ENCODE measurements at regions not wholly inside any gene's neighbourhood (a gene's known extent, or its start where the extent isn't known, plus 50 kb on each side); places are given as distances from the start of the nearest gene placed in this dataset.

DNA sequence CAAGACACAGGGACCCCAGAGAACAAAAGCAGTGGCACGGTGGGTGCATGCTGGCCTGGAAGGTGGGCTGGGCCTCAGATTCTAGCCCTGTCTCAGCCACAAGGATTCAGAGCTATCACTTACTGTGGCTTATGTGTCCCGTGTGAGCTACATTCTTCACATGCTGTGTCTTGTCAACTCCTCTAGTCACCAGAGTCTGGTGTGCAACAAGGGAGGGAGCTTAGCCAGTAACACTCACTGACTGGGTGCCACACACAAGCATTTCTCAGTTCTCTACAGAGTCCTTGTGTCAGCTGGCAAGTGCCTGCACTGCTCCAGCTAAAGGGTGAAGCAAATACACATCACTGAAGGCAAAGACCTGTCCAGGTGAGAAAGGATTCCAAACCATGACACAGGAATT lies 186.9 kb upstream of the CDYL start:
- Histone ChIP-seq H3K27me3 (replicated peaks; ENCODE audit: insufficient read depth) (no peaks in the 10 kb centered on the region), H4K20me1 (ENCODE audit: insufficient read depth) (no peaks in the 10 kb centered on the region)

DNA sequence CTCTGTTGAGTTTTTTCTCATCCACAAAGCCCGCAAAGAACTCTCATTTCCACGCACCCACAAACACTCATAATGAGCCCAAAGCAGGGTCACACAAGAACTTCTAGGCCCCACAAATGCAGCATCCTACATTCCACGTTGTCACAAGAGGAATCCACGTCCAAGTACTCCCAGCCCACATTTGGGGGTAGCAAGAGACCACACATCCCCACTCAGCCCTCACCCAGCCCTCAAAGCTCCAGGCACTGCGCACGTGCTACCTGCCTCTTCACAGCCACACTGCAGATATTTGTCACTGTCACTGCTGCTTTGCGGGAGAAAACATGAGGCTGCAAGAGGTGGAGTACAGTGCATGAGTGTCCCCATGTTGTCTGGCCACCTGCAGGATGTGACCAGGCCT lies 187.6 kb upstream of the CDYL start:
- Histone ChIP-seq H3K4me3 (no peak overlapping the region), H4K20me1 (ENCODE audit: insufficient read depth) (no peaks in the 10 kb centered on the region), H2AFZ (no peak overlapping the region), H3K4me1 (ENCODE audit: insufficient read depth) (peaks cover 13% of the 10 kb centered on the region), H3K36me3 (ENCODE audit: low read depth) (no peaks in the 10 kb centered on the region), H3K79me2 (ENCODE audit: insufficient read depth) (no peaks in the 10 kb centered on the region), H3K9me3 (ENCODE audit: low read depth) (no peaks in the 10 kb centered on the region), H3K4me2 (ENCODE audit: unreplicated experiment) (no peak overlapping the region), H3K27me3 (replicated peaks; ENCODE audit: insufficient read depth) (no peaks in the 10 kb centered on the region), H3F3A (ENCODE audit: insufficient read depth) (peaks cover 13% of the 10 kb centered on the region), H3K27ac (no peak overlapping the region), H3K9ac (no peak overlapping the region), H3K9me2 (ENCODE audit: insufficient read depth) (no peaks in the 10 kb centered on the region)
- TF ChIP-seq EZH2phosphoT487 (IDR thresholded peaks at IDR 0.05; ENCODE audit: insufficient read depth, low read depth), result no peak
- 85 to 90% methylated on average over 7 of the region's 7 CpGs for WGBS, 2 experiments (ENCODE audit: low coverage in 1 of 2, low lambda C conversion rate in 2 of 2, missing lambda C conversion rate in 2 of 2)
- DNase-seq, result no peak
- in situ Hi-C loops (cut with MboI), result no loop called here

More for the DNA sequence above, 186.9 kb upstream of the CDYL start:
- Histone ChIP-seq H3K4me2 (ENCODE audit: unreplicated experiment) (no peak overlapping the region), H3K4me3 (no peak overlapping the region), H3K9ac (no peak overlapping the region), H3K36me3 (ENCODE audit: low read depth) (no peaks in the 10 kb centered on the region), H3K9me2 (ENCODE audit: insufficient read depth) (no peaks in the 10 kb centered on the region), H3K79me2 (ENCODE audit: insufficient read depth) (no peaks in the 10 kb centered on the region), H3K27ac (no peak overlapping the region), H3K4me1 (ENCODE audit: insufficient read depth) (peaks cover 14% of the 10 kb centered on the region), H2AFZ (no peak overlapping the region), H3K9me3 (ENCODE audit: low read depth) (no peaks in the 10 kb centered on the region), H3F3A (ENCODE audit: insufficient read depth) (peaks cover 6% of the 10 kb centered on the region; the same call in 1 of the 2 replicates)
- WGBS, 2 experiments (ENCODE audit: low coverage in 1 of 2, low lambda C conversion rate in 2 of 2, missing lambda C conversion rate in 2 of 2), result 84 to 90% methylated on average over 2 of the region's 2 CpGs
- DNase-seq, result no peak
- TF ChIP-seq EZH2phosphoT487 (IDR thresholded peaks at IDR 0.05; ENCODE audit: insufficient read depth, low read depth) (no peak), EZH2 (IDR thresholded peaks at IDR 0.05; ENCODE audit: insufficient read depth, poor library complexity, severe bottlenecking) (no peak)
- in situ Hi-C loops (cut with MboI), result no loop called here

DNA sequence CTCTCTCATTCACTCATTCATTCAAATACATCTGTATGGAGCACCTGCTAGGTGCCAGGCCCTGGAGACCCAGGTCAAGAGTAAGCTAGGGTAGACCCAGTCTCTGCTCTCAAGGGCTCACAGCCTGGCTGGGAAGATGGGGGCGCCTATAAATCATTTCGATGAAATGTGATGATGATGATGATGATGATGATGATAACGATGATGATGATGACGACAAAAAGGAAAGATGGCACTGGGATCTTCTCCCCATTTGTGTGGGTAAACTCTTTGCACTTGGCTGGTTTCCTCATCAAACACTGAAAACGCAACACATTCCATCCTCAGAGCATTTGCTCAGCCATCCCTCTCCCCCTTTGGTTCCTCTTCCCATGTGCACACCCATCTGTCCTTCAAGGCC lies 188.0 kb upstream of the CDYL start:
- Histone ChIP-seq H3K4me1 (ENCODE audit: insufficient read depth) (peaks cover 13% of the 10 kb centered on the region), H3K36me3 (ENCODE audit: low read depth) (no peaks in the 10 kb centered on the region), H3K9ac (no peak overlapping the region), H3F3A (ENCODE audit: insufficient read depth) (peaks cover 17% of the 10 kb centered on the region), H2AFZ (no peak overlapping the region), H3K9me3 (ENCODE audit: low read depth) (no peaks in the 10 kb centered on the region), H3K4me3 (no peak overlapping the region), H4K20me1 (ENCODE audit: insufficient read depth) (no peaks in the 10 kb centered on the region), H3K4me2 (ENCODE audit: unreplicated experiment) (no peak overlapping the region), H3K27ac (no peak overlapping the region), H3K9me2 (ENCODE audit: insufficient read depth) (no peaks in the 10 kb centered on the region), H3K79me2 (ENCODE audit: insufficient read depth) (no peaks in the 10 kb centered on the region), H3K27me3 (replicated peaks; ENCODE audit: insufficient read depth) (no peaks in the 10 kb centered on the region)
- TF ChIP-seq EZH2 (IDR thresholded peaks at IDR 0.05; ENCODE audit: insufficient read depth, poor library complexity, severe bottlenecking), result no peak
- TF ChIP-seq EZH2phosphoT487 (IDR thresholded peaks at IDR 0.05; ENCODE audit: insufficient read depth, low read depth), result no peak
- WGBS, 2 experiments (ENCODE audit: low coverage in 1 of 2, low lambda C conversion rate in 2 of 2, missing lambda C conversion rate in 2 of 2), result 93 to 97% methylated on average over 5 of the region's 5 CpGs
- in situ Hi-C loops (cut with MboI), result no loop called here
- DNase-seq, result no peak

DNA sequence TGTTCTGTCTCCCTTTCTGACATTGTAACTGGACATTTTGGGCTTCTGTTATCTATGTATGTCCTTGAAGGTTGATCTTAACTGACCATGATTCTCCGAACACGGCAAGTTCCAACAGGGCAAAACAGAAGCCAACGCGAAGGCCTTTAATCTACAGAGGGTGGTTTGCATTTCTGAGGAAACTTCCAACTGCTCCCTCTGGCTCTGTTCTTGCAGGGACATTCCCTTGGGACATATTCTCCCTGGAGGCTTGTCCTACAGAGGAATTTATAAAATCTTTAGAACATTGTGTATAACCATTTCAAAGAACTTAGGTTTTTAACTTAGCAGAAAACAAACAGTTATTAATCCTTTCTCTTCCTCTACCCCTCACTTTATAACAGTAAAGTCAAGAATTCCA lies 189.0 kb upstream of the CDYL start:
- Histone ChIP-seq H3K9me3 (ENCODE audit: low read depth) (no peaks in the 10 kb centered on the region), H3K9ac (no peak overlapping the region), H3K4me1 (ENCODE audit: insufficient read depth) (peaks cover 20% of the 10 kb centered on the region), H3K9me2 (ENCODE audit: insufficient read depth) (no peaks in the 10 kb centered on the region), H3K36me3 (ENCODE audit: low read depth) (no peaks in the 10 kb centered on the region), H4K20me1 (ENCODE audit: insufficient read depth) (no peaks in the 10 kb centered on the region), H3K27me3 (replicated peaks; ENCODE audit: insufficient read depth) (no peaks in the 10 kb centered on the region), H3K79me2 (ENCODE audit: insufficient read depth) (no peaks in the 10 kb centered on the region), H3K4me2 (ENCODE audit: unreplicated experiment) (no peak overlapping the region), H3K27ac (no peak overlapping the region), H3F3A (ENCODE audit: insufficient read depth) (peaks cover 27% of the 10 kb centered on the region), H3K4me3 (no peak overlapping the region), H2AFZ (no peak overlapping the region)
- no peak for DNase-seq
- TF ChIP-seq EZH2 (IDR thresholded peaks at IDR 0.05; ENCODE audit: insufficient read depth, poor library complexity, severe bottlenecking) (no peak), EZH2phosphoT487 (IDR thresholded peaks at IDR 0.05; ENCODE audit: insufficient read depth, low read depth) (no peak)
- WGBS, 2 experiments (ENCODE audit: low coverage in 1 of 2, low lambda C conversion rate in 2 of 2, missing lambda C conversion rate in 2 of 2), result 88 to 91% methylated on average over 4 of the region's 4 CpGs
- in situ Hi-C loops (cut with MboI), result no loop called here

DNA sequence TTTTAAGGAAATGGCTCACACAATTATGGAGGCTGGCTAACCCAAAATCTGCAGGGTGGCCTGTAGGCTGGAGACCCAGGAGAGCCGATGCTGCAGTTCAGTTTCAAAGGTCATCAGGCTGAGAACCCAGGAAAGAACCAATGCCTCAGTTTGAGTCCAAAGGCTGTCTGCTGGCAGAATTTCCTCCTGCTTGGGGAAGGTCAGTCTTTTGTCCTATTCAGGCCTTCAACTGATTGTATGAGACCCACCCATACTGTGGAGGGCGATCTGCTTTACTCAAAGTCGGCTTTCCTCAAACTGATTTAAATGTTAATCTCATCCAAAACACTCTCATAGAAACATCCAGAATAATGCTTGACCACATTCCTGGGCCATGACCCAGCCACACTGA lies 189.7 kb upstream of the CDYL start:
- H3K27me3 ChIP-seq (replicated peaks; ENCODE audit: insufficient read depth), result no peaks in the 10 kb centered on the region

More for the DNA sequence above, 189.7 kb upstream of the CDYL start:
- Histone ChIP-seq H2AFZ (no peak overlapping the region), H3K9me3 (ENCODE audit: low read depth) (no peaks in the 10 kb centered on the region), H4K20me1 (ENCODE audit: insufficient read depth) (no peaks in the 10 kb centered on the region), H3F3A (ENCODE audit: insufficient read depth) (peaks cover 34% of the 10 kb centered on the region), H3K79me2 (ENCODE audit: insufficient read depth) (no peaks in the 10 kb centered on the region), H3K36me3 (ENCODE audit: low read depth) (no peaks in the 10 kb centered on the region), H3K9ac (no peak overlapping the region), H3K4me3 (no peak overlapping the region), H3K27ac (no peak overlapping the region), H3K9me2 (ENCODE audit: insufficient read depth) (no peaks in the 10 kb centered on the region), H3K4me1 (ENCODE audit: insufficient read depth) (peaks cover 27% of the 10 kb centered on the region), H3K4me2 (ENCODE audit: unreplicated experiment) (no peak overlapping the region)
- WGBS, 2 experiments (ENCODE audit: low coverage in 1 of 2, low lambda C conversion rate in 2 of 2, missing lambda C conversion rate in 2 of 2), result 83 to 92% methylated on average over 3 of the region's 3 CpGs
- TF ChIP-seq EZH2phosphoT487 (IDR thresholded peaks at IDR 0.05; ENCODE audit: insufficient read depth, low read depth) (no peak), EZH2 (IDR thresholded peaks at IDR 0.05; ENCODE audit: insufficient read depth, poor library complexity, severe bottlenecking) (no peak)
- in situ Hi-C loops (cut with MboI), result no loop called here
- no peak for DNase-seq

All from GM23248 (cell line).